ENCODE measurements at regions not wholly inside any gene's neighbourhood (a gene's known extent, or its start where the extent isn't known, plus 50 kb on each side); places are given as distances from the start of the nearest gene placed in this dataset.

- TF ChIP-seq, protein P1, sequence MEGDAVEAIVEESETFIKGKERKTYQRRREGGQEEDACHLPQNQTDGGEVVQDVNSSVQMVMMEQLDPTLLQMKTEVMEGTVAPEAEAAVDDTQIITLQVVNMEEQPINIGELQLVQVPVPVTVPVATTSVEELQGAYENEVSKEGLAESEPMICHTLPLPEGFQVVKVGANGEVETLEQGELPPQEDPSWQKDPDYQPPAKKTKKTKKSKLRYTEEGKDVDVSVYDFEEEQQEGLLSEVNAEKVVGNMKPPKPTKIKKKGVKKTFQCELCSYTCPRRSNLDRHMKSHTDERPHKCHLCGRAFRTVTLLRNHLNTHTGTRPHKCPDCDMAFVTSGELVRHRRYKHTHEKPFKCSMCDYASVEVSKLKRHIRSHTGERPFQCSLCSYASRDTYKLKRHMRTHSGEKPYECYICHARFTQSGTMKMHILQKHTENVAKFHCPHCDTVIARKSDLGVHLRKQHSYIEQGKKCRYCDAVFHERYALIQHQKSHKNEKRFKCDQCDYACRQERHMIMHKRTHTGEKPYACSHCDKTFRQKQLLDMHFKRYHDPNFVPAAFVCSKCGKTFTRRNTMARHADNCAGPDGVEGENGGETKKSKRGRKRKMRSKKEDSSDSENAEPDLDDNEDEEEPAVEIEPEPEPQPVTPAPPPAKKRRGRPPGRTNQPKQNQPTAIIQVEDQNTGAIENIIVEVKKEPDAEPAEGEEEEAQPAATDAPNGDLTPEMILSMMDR (conservative IDR thresholded peaks at IDR 0.05 in 1 of 2, IDR thresholded peaks at IDR 0.05 in 1 of 2; ENCODE audit: low read depth in 1 of 2, low read length in 2 of 2), result no peak
- TF ChIP-seq EZH2 (IDR thresholded peaks at IDR 0.05; ENCODE audit: low read length, missing control alignments), result no peak
These were observed 59.5 kb upstream of the RIPOR2 start for GRCh38 chr6:24995270-24995669.

Measured in fibroblast of lung (primary cell).